22Rv1 (cell line): ENCODE measurements at regions not wholly inside any gene's neighbourhood (a gene's known extent, or its start where the extent isn't known, plus 50 kb on each side); places are given as distances from the start of the nearest gene placed in this dataset.

Experiments
- ZFX ChIP-seq: fragments of 450-650 bp; IDR thresholded peaks from 2 replicates; pipeline ENCODE4 v1.6.1; 2017; ENCODE audit warnings: antibody characterized with exemption, borderline replicate concordance
- TF ChIP-seq, protein P1 (sequence below): fragments of 450-650 bp; IDR thresholded peaks from 2 replicates; pipeline ENCODE4 v1.5.1; 2017; ENCODE audit warnings: mild to moderate bottlenecking

DNA sequence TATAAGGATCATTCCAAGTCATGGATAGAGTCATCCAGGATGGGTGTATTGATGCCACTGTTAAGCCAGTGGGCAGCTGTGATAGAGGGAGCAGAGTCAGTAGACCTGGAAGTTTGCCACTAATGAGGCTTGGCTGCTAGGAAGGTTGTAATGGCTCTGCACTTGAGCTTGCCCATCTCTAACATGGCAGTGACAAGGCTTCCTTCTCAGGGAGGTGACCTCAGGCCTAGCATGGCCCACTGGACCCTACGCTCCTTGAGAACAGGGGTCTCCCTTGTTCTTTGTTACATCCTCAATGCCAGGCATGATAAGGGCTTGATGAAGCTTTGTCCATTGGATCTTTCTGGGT, 155.1 kb downstream of the CD83 start:
- TF ChIP-seq, protein P1, sequence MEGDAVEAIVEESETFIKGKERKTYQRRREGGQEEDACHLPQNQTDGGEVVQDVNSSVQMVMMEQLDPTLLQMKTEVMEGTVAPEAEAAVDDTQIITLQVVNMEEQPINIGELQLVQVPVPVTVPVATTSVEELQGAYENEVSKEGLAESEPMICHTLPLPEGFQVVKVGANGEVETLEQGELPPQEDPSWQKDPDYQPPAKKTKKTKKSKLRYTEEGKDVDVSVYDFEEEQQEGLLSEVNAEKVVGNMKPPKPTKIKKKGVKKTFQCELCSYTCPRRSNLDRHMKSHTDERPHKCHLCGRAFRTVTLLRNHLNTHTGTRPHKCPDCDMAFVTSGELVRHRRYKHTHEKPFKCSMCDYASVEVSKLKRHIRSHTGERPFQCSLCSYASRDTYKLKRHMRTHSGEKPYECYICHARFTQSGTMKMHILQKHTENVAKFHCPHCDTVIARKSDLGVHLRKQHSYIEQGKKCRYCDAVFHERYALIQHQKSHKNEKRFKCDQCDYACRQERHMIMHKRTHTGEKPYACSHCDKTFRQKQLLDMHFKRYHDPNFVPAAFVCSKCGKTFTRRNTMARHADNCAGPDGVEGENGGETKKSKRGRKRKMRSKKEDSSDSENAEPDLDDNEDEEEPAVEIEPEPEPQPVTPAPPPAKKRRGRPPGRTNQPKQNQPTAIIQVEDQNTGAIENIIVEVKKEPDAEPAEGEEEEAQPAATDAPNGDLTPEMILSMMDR: no peak
- TF ChIP-seq ZFX: no peak
